HFFc6 (cell line): ENCODE measurements at regions not wholly inside any gene's neighbourhood (a gene's known extent, or its start where the extent isn't known, plus 50 kb on each side); places are given as distances from the start of the nearest gene placed in this dataset.

Experiments used
- DNase-seq: peaks from one replicate; pipeline ENCODE4 v3.0.0-alpha.2; 2018
- H3K27ac Mint-ChIP-seq: 2 replicates; pipeline ENCODE4 v1.8.0; 2020; ENCODE audit warnings: mild to moderate bottlenecking, mixed read lengths
- H3K27me3 Mint-ChIP-seq: 2 replicates; pipeline ENCODE4 v1.8.0; 2021; ENCODE audit warnings: mild to moderate bottlenecking, moderate library complexity, mixed read lengths; ENCODE audit not compliant: insufficient read depth
- H3K36me3 Mint-ChIP-seq: 2 replicates; pipeline ENCODE4 v1.8.0; 2021; ENCODE audit warnings: low read depth, mixed read lengths
- H3K4me1 Mint-ChIP-seq: 2 replicates; pipeline ENCODE4 v1.8.0; 2020; ENCODE audit warnings: low read depth, mixed read lengths
- H3K4me3 Mint-ChIP-seq: 2 replicates; pipeline ENCODE4 v1.8.0; 2020; ENCODE audit warnings: mild to moderate bottlenecking, moderate library complexity, mixed read lengths
- H3K9me3 Mint-ChIP-seq: 2 replicates; pipeline ENCODE4 v1.8.0; 2020; ENCODE audit warnings: mild to moderate bottlenecking, mixed read lengths
- CTCF ChIP-seq: fragments of 200-600 bp; sonication (generic); IDR thresholded peaks from 2 replicates; pipeline ENCODE4 v1.5.0; 2021; ENCODE audit warnings: antibody characterized with exemption, mild to moderate bottlenecking

- no peak for DNase-seq
- no peak for TF ChIP-seq CTCF
- no peak overlapping the region for H3K27ac Mint-ChIP-seq
- no peaks in the 10 kb centered on the region for H3K4me1 Mint-ChIP-seq
- H3K4me3 Mint-ChIP-seq = no peak overlapping the region
- H3K36me3 Mint-ChIP-seq = no peaks in the 10 kb centered on the region
- no peaks in the 10 kb centered on the region for H3K9me3 Mint-ChIP-seq
- H3K27me3 Mint-ChIP-seq = no peaks in the 10 kb centered on the region; the same call in 1 of the 2 replicates
These were observed 233.6 kb upstream of the SEMA3E start for GRCh38 chr7:83882551-83882950.

DNA sequence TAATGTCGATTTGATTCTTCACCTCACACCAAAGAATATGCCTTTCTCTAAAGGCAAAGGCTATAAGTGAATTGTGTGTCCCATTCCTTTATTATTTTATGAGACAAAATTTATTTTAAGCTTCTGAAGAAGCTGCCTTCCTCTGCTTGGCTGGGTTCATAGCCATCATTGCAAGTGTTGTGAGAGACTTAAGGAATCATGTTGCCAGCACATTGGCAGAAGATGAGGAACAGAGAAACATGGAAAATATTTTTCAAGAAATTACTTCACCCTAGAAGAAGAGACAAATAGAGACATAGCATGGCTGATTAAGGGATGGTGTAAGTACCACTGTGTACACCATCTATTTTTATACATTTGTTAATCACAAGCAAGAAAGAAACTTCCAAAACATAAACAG, 230.1 kb upstream of the SEMA3E start:
- DNase-seq = no peak
- no peaks in the 10 kb centered on the region for H3K36me3 Mint-ChIP-seq
- H3K27me3 Mint-ChIP-seq = no peaks in the 10 kb centered on the region; the same call in 1 of the 2 replicates
- H3K9me3 Mint-ChIP-seq = no peaks in the 10 kb centered on the region
- H3K4me3 Mint-ChIP-seq = no peak overlapping the region
- no peak overlapping the region for H3K27ac Mint-ChIP-seq
- TF ChIP-seq CTCF = no peak
- peaks cover 5% of the 10 kb centered on the region; the same call in 1 of the 2 replicates for H3K4me1 Mint-ChIP-seq

DNA sequence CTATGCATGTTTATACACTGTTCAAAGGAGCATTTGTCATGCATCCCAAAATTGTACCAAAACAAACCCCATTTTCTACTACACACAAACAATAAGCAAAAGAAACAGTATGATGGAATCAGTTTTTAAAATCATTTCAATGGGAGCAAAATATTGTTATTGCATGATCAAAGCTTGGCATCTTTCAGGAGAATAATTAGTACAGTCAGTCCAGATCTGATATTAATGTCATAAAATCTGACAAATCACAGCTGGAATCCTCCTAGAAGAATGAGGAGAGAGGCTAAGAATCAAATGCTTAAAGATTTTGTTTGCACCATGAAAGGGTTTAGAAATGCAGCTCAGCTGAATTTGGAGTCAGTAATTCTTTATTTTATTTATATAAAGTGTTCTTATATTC, 229.7 kb upstream of the SEMA3E start:
- H3K27ac Mint-ChIP-seq = no peak overlapping the region
- peaks cover 5% of the 10 kb centered on the region; the same call in 1 of the 2 replicates for H3K4me1 Mint-ChIP-seq
- TF ChIP-seq CTCF = no peak
- no peaks in the 10 kb centered on the region; the same call in 1 of the 2 replicates for H3K27me3 Mint-ChIP-seq
- H3K9me3 Mint-ChIP-seq = no peaks in the 10 kb centered on the region
- H3K36me3 Mint-ChIP-seq = no peaks in the 10 kb centered on the region
- no peak overlapping the region for H3K4me3 Mint-ChIP-seq
- DNase-seq = no peak

GRCh38 chr7:83876593-83876992, 227.7 kb upstream of the SEMA3E start:
- peaks cover 5% of the 10 kb centered on the region; the same call in 1 of the 2 replicates for H3K4me1 Mint-ChIP-seq
- TF ChIP-seq CTCF = no peak
- DNase-seq = peak; percentile 34
- no peaks in the 10 kb centered on the region; the same call in 1 of the 2 replicates for H3K27me3 Mint-ChIP-seq
- H3K36me3 Mint-ChIP-seq = no peaks in the 10 kb centered on the region
- no peak overlapping the region for H3K4me3 Mint-ChIP-seq
- H3K27ac Mint-ChIP-seq = no peak overlapping the region
- H3K9me3 Mint-ChIP-seq = no peaks in the 10 kb centered on the region

- Mint-ChIP-seq H3K9me3 (no peaks in the 10 kb centered on the region), H3K4me3 (no peak overlapping the region)
- no peak for TF ChIP-seq CTCF
These were observed 224.5 kb upstream of the SEMA3E start for GRCh38 chr7:83873459-83873858.

DNA sequence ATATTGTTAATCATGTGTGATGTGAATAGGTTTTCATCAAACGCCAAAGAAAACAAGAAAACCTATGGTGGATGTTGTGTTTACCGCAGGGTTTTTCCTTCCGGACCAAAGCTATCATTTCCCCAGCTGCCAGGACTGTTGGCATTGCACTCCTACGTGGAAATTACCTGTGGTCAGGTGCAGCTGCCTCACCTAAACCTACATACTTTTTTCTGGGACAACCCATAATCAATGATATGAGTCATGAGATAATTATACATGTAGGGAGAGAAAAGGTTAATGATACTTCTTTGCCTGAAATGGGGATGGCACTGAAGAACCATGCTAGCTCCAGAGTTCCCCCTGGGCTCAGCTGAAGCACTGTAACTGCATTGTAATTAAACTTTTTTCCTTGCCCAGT, 223.6 kb upstream of the SEMA3E start:
- no peak for DNase-seq
- Mint-ChIP-seq H3K4me1 (peaks cover 5% of the 10 kb centered on the region; the same call in 1 of the 2 replicates), H3K9me3 (no peaks in the 10 kb centered on the region), H3K27me3 (no peaks in the 10 kb centered on the region), H3K27ac (no peak overlapping the region), H3K4me3 (no peak overlapping the region), H3K36me3 (no peaks in the 10 kb centered on the region)
- no peak for TF ChIP-seq CTCF

More at GRCh38 chr7:83873459-83873858, 224.5 kb upstream of the SEMA3E start:
- H3K36me3 Mint-ChIP-seq = no peaks in the 10 kb centered on the region
- H3K27me3 Mint-ChIP-seq = no peaks in the 10 kb centered on the region; the same call in 1 of the 2 replicates
- peaks cover 5% of the 10 kb centered on the region; the same call in 1 of the 2 replicates for H3K4me1 Mint-ChIP-seq
- DNase-seq = no peak
- no peak overlapping the region for H3K27ac Mint-ChIP-seq
